ENCODE measurements at regions not wholly inside any gene's neighbourhood (a gene's known extent, or its start where the extent isn't known, plus 50 kb on each side); places are given as distances from the start of the nearest gene placed in this dataset.

- H3K36me3 ChIP-seq (ENCODE audit: control insufficient read depth in 2 of 3, insufficient read depth in 3 of 3, low read length in 3 of 3) = no peaks in the 10 kb centered on the region
- FAIRE-seq (no peak), DNase-seq (no peak)
- no peak for TF ChIP-seq CTCF (IDR thresholded peaks at IDR 0.05; ENCODE audit: borderline replicate concordance, extremely low read depth, insufficient read depth)
- intact Hi-C loops (cut with DNase I) = no loop called here
- H3K4me3 ChIP-seq (ENCODE audit: low read length in 3 of 3) = no peak overlapping the region
- no peak overlapping the region for H3K9ac ChIP-seq (ENCODE audit: low read length in 3 of 3)
- H3K4me1 ChIP-seq (ENCODE audit: control insufficient read depth in 2 of 3, insufficient read depth in 2 of 3, low read depth in 1 of 3, low read length in 3 of 3) = no peaks in the 10 kb centered on the region
- no peak overlapping the region for H3K27ac ChIP-seq (ENCODE audit: low read depth in 2 of 2, low read length in 2 of 2)
- H3K27me3 ChIP-seq (ENCODE audit: control insufficient read depth, insufficient read depth, low read length) = no peaks in the 10 kb centered on the region
- no peaks in the 10 kb centered on the region for H3K9me3 ChIP-seq (ENCODE audit: control insufficient read depth in 2 of 3, insufficient read depth in 1 of 3, low read length in 3 of 3)
Observed at GRCh38 chr1:213861841-213862240, 125.9 kb upstream of the PROX1 start.

- Histone ChIP-seq H3K9ac (ENCODE audit: low read length in 3 of 3) (no peak overlapping the region), H3K36me3 (ENCODE audit: control insufficient read depth in 2 of 3, insufficient read depth in 3 of 3, low read length in 3 of 3) (no peaks in the 10 kb centered on the region), H3K27ac (ENCODE audit: low read depth in 2 of 2, low read length in 2 of 2) (no peak overlapping the region), H3K4me3 (ENCODE audit: low read length in 3 of 3) (no peak overlapping the region), H3K27me3 (ENCODE audit: control insufficient read depth, insufficient read depth, low read length) (no peaks in the 10 kb centered on the region), H3K4me1 (ENCODE audit: control insufficient read depth in 2 of 3, insufficient read depth in 2 of 3, low read depth in 1 of 3, low read length in 3 of 3) (no peaks in the 10 kb centered on the region), H3K9me3 (ENCODE audit: control insufficient read depth in 2 of 3, insufficient read depth in 1 of 3, low read length in 3 of 3) (no peaks in the 10 kb centered on the region)
- FAIRE-seq (no peak), DNase-seq (no peak)
- intact Hi-C loops (cut with DNase I) = no loop called here
- no peak for TF ChIP-seq CTCF (IDR thresholded peaks at IDR 0.05; ENCODE audit: borderline replicate concordance, extremely low read depth, insufficient read depth)
Observed at GRCh38 chr1:213864091-213864490, 123.7 kb upstream of the PROX1 start.

- Histone ChIP-seq H3K4me1 (ENCODE audit: control insufficient read depth in 2 of 3, insufficient read depth in 2 of 3, low read depth in 1 of 3, low read length in 3 of 3) (no peaks in the 10 kb centered on the region), H3K9me3 (ENCODE audit: control insufficient read depth in 2 of 3, insufficient read depth in 1 of 3, low read length in 3 of 3) (no peaks in the 10 kb centered on the region), H3K27me3 (ENCODE audit: control insufficient read depth, insufficient read depth, low read length) (no peaks in the 10 kb centered on the region), H3K9ac (ENCODE audit: low read length in 3 of 3) (no peak overlapping the region), H3K4me3 (ENCODE audit: low read length in 3 of 3) (no peak overlapping the region), H3K36me3 (ENCODE audit: control insufficient read depth in 2 of 3, insufficient read depth in 3 of 3, low read length in 3 of 3) (no peaks in the 10 kb centered on the region), H3K27ac (ENCODE audit: low read depth in 2 of 2, low read length in 2 of 2) (no peak overlapping the region)
- FAIRE-seq = no peak
- no peak for DNase-seq
- TF ChIP-seq CTCF (IDR thresholded peaks at IDR 0.05; ENCODE audit: borderline replicate concordance, extremely low read depth, insufficient read depth) = no peak
- intact Hi-C loops (cut with DNase I) = no loop called here
Observed at GRCh38 chr1:213868482-213868881, 119.3 kb upstream of the PROX1 start.

- no peak for FAIRE-seq
- no peaks in the 10 kb centered on the region for H3K4me1 ChIP-seq (ENCODE audit: control insufficient read depth in 2 of 3, insufficient read depth in 2 of 3, low read depth in 1 of 3, low read length in 3 of 3)
- intact Hi-C loops (cut with DNase I) = no loop called here
Observed at GRCh38 chr1:213871179-213871578, 116.6 kb upstream of the PROX1 start.

More at GRCh38 chr1:213871179-213871578, 116.6 kb upstream of the PROX1 start:
- TF ChIP-seq CTCF (IDR thresholded peaks at IDR 0.05; ENCODE audit: borderline replicate concordance, extremely low read depth, insufficient read depth) = no peak
- H3K9ac ChIP-seq (ENCODE audit: low read length in 3 of 3) = no peak overlapping the region
- H3K27ac ChIP-seq (ENCODE audit: low read depth in 2 of 2, low read length in 2 of 2) = no peak overlapping the region
- H3K36me3 ChIP-seq (ENCODE audit: control insufficient read depth in 2 of 3, insufficient read depth in 3 of 3, low read length in 3 of 3) = no peaks in the 10 kb centered on the region
- H3K4me3 ChIP-seq (ENCODE audit: low read length in 3 of 3) = no peak overlapping the region
- no peaks in the 10 kb centered on the region for H3K27me3 ChIP-seq (ENCODE audit: control insufficient read depth, insufficient read depth, low read length)
- no peaks in the 10 kb centered on the region for H3K9me3 ChIP-seq (ENCODE audit: control insufficient read depth in 2 of 3, insufficient read depth in 1 of 3, low read length in 3 of 3)
- DNase-seq = no peak

Data from kidney (tissue), 13 donors.